RWPE1 (cell line): ENCODE measurements at regions not wholly inside any gene's neighbourhood (a gene's known extent, or its start where the extent isn't known, plus 50 kb on each side); places are given as distances from the start of the nearest gene placed in this dataset.

Experiments
- CTCF ChIA-PET: fragments of 350-600 bp; sonication (Branson Sonifier 250); formaldehyde crosslinking; extraction: SDS; loops from one replicate; lab custom pipeline; 2021; lab: Yijun Ruan, JAX
- POLR2A ChIA-PET: fragments of 400-600 bp; formaldehyde crosslinking; extraction: SDS; loops from one replicate; lab custom pipeline; 2020; ENCODE audit warnings: antibody characterized with exemption; ENCODE audit not compliant: low non-redundant PET; lab: Yijun Ruan, JAX
- DNase-seq: peaks from one replicate; pipeline ENCODE4 v3.0.0; 2012; ENCODE audit warnings: low spot score
- H3K27ac ChIP-seq: fragments of 450-650 bp; 2 replicates; pipeline ENCODE4 v1.5.1; 2017
- TF ChIP-seq, protein P1 (sequence below): fragments of 450-650 bp; conservative IDR thresholded peaks from 2 replicates; pipeline ENCODE4 v1.5.1; 2017; ENCODE audit warnings: low read depth, mild to moderate bottlenecking

DNA sequence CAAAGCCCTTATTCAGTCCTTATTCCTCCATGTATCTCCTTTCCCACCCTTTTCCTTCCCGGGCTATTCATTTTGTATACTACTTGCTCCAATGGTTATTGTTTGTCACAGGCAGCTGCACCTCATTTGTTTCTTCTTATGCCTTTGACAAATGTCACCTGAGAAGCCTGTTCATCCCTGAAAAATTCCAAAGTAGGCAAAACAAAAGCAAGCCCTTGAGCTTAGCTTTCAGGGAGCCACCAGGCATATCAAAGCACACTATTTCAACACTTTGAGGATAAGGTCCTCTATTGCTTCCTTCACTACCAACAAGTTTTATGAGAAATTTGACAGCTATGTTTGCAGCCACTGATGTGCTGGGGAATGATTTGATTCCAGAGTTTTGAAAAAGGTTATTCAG is 738.7 kb upstream of the LMO3 start:
- ChIA-PET CTCF (no interaction called here), POLR2A (no interaction called here)
- DNase-seq = no peak
- TF ChIP-seq, protein P1, sequence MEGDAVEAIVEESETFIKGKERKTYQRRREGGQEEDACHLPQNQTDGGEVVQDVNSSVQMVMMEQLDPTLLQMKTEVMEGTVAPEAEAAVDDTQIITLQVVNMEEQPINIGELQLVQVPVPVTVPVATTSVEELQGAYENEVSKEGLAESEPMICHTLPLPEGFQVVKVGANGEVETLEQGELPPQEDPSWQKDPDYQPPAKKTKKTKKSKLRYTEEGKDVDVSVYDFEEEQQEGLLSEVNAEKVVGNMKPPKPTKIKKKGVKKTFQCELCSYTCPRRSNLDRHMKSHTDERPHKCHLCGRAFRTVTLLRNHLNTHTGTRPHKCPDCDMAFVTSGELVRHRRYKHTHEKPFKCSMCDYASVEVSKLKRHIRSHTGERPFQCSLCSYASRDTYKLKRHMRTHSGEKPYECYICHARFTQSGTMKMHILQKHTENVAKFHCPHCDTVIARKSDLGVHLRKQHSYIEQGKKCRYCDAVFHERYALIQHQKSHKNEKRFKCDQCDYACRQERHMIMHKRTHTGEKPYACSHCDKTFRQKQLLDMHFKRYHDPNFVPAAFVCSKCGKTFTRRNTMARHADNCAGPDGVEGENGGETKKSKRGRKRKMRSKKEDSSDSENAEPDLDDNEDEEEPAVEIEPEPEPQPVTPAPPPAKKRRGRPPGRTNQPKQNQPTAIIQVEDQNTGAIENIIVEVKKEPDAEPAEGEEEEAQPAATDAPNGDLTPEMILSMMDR = no peak
- H3K27ac ChIP-seq = no peak overlapping the region

DNA sequence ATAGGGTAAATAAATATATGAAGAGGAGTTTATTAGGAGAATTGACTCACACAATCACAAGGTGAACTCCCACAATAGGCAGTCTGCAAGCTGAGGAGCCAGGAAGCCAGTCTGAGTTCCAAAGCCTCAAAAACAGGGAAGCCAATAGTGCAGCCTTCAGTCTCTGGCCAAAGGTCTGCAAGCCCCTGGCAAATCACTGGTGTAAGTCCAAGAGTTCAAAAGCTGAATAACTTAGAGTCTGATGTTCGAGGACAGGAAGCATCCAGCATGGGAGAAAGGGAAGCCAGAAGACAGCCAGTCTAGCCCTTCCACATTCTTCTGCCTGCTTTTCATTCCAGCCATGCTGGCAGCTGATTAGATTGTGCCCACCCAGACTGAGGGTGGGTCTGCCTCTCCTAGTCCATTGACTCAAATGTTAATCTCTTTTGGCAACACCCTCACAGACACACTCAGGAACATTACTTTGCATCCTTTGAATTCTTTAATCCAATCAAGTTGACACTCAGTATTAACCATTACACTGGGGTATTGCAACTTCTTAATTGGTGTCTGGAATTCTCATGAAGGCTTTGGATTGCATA is 736.5 kb upstream of the LMO3 start:
- DNase-seq = no peak
- no peak overlapping the region for H3K27ac ChIP-seq
- POLR2A ChIA-PET = no interaction called here
- TF ChIP-seq, protein P1 = no peak
- CTCF ChIA-PET = no interaction called here

DNA sequence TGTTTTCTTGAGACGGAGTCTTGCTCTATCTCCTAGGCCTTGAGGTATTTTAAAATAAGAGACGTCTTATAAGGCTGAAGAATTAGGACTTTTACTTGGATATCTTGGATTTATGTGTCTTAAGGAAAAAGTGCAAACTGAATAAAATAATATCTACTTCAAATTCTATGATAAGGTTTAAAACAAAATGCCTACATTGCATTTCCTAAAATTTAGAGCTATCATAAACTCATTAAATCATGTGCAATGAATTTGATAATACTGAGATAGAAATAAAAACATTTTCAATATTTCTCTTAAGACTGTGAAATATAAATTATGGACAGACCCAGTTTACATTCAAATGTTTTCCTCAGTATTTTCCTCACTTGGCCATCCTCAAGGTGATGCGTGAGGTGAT is 729.5 kb upstream of the LMO3 start:
- H3K27ac ChIP-seq = no peak overlapping the region
- no peak for DNase-seq
- ChIA-PET POLR2A (no interaction called here), CTCF (no interaction called here)
- TF ChIP-seq, protein P1 = no peak

DNA sequence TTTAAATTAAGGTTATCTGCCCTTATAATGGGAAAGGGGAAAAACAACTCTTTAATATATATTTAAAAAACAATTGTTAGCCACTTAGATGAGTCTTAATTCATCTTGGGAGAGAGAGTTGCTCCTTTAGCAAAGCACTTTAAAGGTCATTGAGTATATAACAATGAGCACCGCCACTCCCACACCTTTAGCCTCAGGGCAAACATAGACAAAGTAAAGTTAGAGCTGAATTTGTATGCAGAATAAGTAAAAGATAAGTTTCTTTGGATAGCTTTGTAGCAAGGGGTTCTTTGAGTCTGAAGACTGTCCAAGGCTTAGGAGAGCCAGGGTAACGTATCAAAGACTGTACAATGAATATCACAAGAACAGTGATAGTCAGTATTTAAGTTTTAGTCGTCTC is 728.8 kb upstream of the LMO3 start:
- TF ChIP-seq, protein P1 = no peak
- no peak overlapping the region for H3K27ac ChIP-seq
- DNase-seq = peak; percentile 5
- CTCF ChIA-PET = no interaction called here
- POLR2A ChIA-PET = no interaction called here

DNA sequence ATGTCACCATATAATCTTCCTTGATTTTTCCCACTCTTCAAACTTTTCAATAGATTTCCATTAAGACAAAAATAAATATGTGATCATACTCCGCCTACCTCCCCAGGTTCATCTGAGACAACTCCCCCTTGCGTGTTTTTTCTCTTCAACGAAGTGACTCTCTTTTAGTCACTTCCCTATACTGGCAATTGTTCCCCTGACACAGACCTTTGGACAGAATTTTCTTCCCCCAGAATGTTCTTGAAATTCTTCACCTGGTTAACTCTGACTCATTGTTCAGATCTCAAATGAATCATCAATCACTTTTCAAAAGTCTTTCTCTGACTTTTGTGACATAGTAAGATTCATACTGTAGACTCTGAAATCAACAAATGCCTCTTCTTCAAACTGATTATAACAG is 727.3 kb upstream of the LMO3 start:
- peak; percentile 62 for DNase-seq
- POLR2A ChIA-PET = no interaction called here
- CTCF ChIA-PET = interaction anchor here (1.0 kb wide), 1 partner anchor 28 kb away, joined by 3 read pairs; no protein-coding TSS in a partner anchor
- TF ChIP-seq, protein P1 = no peak
- H3K27ac ChIP-seq = no peak overlapping the region

DNA sequence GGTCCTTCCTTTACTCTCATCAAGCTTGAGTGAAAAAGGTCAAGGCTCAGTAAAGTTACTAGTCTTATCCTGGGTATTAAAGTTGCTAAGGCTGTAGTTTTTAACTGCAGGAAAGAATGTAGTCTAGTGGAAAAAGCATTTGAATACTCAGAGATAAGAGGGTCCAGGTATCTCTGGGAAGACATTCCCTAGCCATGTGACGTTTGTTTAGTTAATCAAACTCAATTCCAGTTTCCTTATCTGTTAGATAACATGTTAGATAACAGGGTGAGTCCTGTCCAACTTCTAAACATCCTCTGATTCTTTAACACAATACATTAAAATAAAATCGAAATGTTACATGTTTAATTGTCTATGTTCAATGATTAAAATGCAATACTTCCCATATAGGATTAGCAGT is 720.7 kb upstream of the LMO3 start:
- ChIA-PET CTCF (no interaction called here), POLR2A (no interaction called here)
- no peak overlapping the region for H3K27ac ChIP-seq
- no peak for DNase-seq
- TF ChIP-seq, protein P1 = no peak
